ENCODE measurements at regions not wholly inside any gene's neighbourhood (a gene's known extent, or its start where the extent isn't known, plus 50 kb on each side); places are given as distances from the start of the nearest gene placed in this dataset.

DNA sequence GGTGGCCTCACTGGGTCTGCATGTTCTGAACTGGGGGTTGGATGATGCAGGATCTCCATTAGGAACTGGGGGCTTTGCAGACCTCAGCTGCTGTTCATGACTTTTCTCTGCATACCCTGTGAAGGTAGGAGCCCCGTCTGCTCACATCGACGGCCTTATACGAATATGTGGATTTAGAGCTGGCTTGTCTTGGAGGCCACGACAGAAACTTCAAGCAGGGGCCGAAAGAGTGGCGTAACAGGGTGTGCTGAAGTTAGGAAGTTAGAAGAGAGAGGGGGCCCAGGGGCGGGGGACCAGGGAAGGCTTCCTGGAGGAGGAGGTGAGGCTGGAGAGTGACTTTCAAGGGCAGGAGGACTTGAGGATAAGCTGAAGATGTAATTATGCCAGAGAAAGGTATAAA, 144.9 kb downstream of the TSN start:
- Mint-ChIP-seq H3K4me1 (ENCODE audit: insufficient read depth, unreplicated experiment) (peaks cover 18% of the 10 kb centered on the region), H3K4me3 (ENCODE audit: unreplicated experiment) (no peak overlapping the region), H3K9me3 (ENCODE audit: unreplicated experiment) (no peaks in the 10 kb centered on the region), H3K36me3 (ENCODE audit: insufficient read depth, unreplicated experiment) (no peaks in the 10 kb centered on the region), H3K27ac (ENCODE audit: low read depth, unreplicated experiment) (no peak overlapping the region), H3K27me3 (ENCODE audit: insufficient read depth, unreplicated experiment) (no peaks in the 10 kb centered on the region)
- DNase-seq (ENCODE audit: unreplicated experiment), result no peak
- POLR2A ChIA-PET, result no interaction called here
- CTCF ChIA-PET, result no interaction called here
- BruUV-seq (replicated peaks), result no TSS peak
- TF ChIP-seq CTCF (IDR thresholded peaks at IDR 0.05; ENCODE audit: unreplicated experiment), result no peak
- intact Hi-C loops (cut with micrococcal nuclease), result no loop called here

GRCh38 chr2:121902171-121902591, 146.7 kb downstream of the TSN start:
- no peaks in the 10 kb centered on the region for H3K9me3 Mint-ChIP-seq (ENCODE audit: unreplicated experiment)
- ChIA-PET CTCF (interaction anchor here (0.7 kb wide), 1 partner anchor 16 kb away, joined by 3 read pairs; no protein-coding TSS in a partner anchor), POLR2A (no interaction called here)
- peaks cover 18% of the 10 kb centered on the region for H3K4me1 Mint-ChIP-seq (ENCODE audit: insufficient read depth, unreplicated experiment)
- no peak overlapping the region for H3K27ac Mint-ChIP-seq (ENCODE audit: low read depth, unreplicated experiment)
- no peak for TF ChIP-seq CTCF (IDR thresholded peaks at IDR 0.05; ENCODE audit: unreplicated experiment)
- no peaks in the 10 kb centered on the region for H3K27me3 Mint-ChIP-seq (ENCODE audit: insufficient read depth, unreplicated experiment)
- BruUV-seq (replicated peaks), result no TSS peak
- H3K4me3 Mint-ChIP-seq (ENCODE audit: unreplicated experiment), result no peak overlapping the region
- intact Hi-C loops (cut with micrococcal nuclease), result no loop called here
- no peak for DNase-seq (ENCODE audit: unreplicated experiment)
- no peaks in the 10 kb centered on the region for H3K36me3 Mint-ChIP-seq (ENCODE audit: insufficient read depth, unreplicated experiment)

DNA sequence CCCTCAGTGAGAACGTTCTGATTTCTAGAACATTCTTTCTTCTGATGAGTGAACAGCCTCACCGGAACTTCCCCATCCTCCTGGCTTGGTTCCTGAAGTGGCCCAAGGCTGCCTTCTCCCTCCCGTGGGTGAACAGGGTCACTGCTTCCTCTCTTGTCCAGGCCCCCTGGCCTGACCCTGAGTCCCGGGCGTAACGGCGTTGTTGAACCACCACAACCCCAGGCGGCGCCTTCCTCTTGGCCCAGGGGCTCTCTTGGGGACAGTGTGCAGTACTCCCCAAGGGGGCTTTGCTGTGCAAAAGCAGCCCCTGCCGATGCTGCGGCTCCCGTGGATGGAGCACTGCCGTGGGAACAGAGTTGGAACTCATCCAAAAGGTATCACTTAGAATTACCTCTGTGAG, 147.2 kb downstream of the TSN start:
- DNase-seq (ENCODE audit: unreplicated experiment), result no peak
- ChIA-PET POLR2A (no interaction called here), CTCF (no interaction called here)
- Mint-ChIP-seq H3K9me3 (ENCODE audit: unreplicated experiment) (no peaks in the 10 kb centered on the region), H3K4me1 (ENCODE audit: insufficient read depth, unreplicated experiment) (peaks cover 18% of the 10 kb centered on the region), H3K27ac (ENCODE audit: low read depth, unreplicated experiment) (no peak overlapping the region), H3K4me3 (ENCODE audit: unreplicated experiment) (no peak overlapping the region), H3K27me3 (ENCODE audit: insufficient read depth, unreplicated experiment) (no peaks in the 10 kb centered on the region), H3K36me3 (ENCODE audit: insufficient read depth, unreplicated experiment) (no peaks in the 10 kb centered on the region)
- intact Hi-C loops (cut with micrococcal nuclease), result no loop called here
- TF ChIP-seq CTCF (IDR thresholded peaks at IDR 0.05; ENCODE audit: unreplicated experiment), result no peak
- BruUV-seq (replicated peaks), result no TSS peak

DNA sequence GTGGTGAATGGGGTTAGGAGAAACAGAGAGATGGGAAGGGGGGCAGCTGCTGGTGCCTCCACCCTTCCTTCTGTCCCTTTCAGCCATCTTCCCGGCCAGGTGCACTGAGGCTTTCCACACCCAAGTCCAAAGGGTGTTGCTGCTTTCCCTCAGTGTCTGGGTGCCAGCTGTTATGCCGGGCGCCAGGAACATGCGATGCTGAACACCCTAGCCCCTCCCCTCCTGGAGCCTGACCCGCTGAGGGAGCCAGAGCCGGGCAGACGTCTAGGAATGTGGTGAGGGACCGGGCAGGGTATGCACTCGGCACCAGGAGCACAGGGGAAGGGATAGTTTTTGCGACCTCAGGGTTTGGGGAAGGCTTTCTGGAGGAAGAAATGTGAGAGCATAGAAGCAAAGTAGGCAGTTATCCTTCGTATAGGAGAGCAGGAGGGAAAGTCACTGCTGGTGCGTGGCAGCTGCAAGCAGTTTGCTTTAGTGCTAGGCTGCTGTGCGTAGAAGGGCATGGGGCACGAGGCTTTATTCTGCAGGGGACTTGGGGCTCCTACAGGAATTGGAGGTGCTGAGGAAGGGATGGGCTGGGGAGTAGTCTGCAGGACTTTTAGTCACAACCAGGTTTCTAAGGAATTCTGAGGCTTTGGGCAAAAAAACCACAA, 147.7 kb downstream of the TSN start:
- no peaks in the 10 kb centered on the region for H3K27me3 Mint-ChIP-seq (ENCODE audit: insufficient read depth, unreplicated experiment)
- CTCF ChIA-PET, result no interaction called here
- no TSS peak for BruUV-seq (replicated peaks)
- H3K36me3 Mint-ChIP-seq (ENCODE audit: insufficient read depth, unreplicated experiment), result no peaks in the 10 kb centered on the region
- TF ChIP-seq CTCF (IDR thresholded peaks at IDR 0.05; ENCODE audit: unreplicated experiment), result no peak
- H3K9me3 Mint-ChIP-seq (ENCODE audit: unreplicated experiment), result no peaks in the 10 kb centered on the region
- no peak overlapping the region for H3K27ac Mint-ChIP-seq (ENCODE audit: low read depth, unreplicated experiment)
- DNase-seq (ENCODE audit: unreplicated experiment), result no peak
- peaks cover 16% of the 10 kb centered on the region for H3K4me1 Mint-ChIP-seq (ENCODE audit: insufficient read depth, unreplicated experiment)
- POLR2A ChIA-PET, result no interaction called here
- intact Hi-C loops (cut with micrococcal nuclease), result no loop called here
- no peak overlapping the region for H3K4me3 Mint-ChIP-seq (ENCODE audit: unreplicated experiment)
